GM12872 (cell line): ENCODE measurements at regions not wholly inside any gene's neighbourhood (a gene's known extent, or its start where the extent isn't known, plus 50 kb on each side); places are given as distances from the start of the nearest gene placed in this dataset.

Experiments
- TF ChIP-seq, protein P1 (sequence below): IDR thresholded peaks from 3 replicates; pipeline ENCODE4 v1.5.1; 2011; ENCODE audit warnings: low read depth, mild to moderate bottlenecking, low read length, moderate library complexity; ENCODE audit not compliant: insufficient read depth

- TF ChIP-seq, protein P1, sequence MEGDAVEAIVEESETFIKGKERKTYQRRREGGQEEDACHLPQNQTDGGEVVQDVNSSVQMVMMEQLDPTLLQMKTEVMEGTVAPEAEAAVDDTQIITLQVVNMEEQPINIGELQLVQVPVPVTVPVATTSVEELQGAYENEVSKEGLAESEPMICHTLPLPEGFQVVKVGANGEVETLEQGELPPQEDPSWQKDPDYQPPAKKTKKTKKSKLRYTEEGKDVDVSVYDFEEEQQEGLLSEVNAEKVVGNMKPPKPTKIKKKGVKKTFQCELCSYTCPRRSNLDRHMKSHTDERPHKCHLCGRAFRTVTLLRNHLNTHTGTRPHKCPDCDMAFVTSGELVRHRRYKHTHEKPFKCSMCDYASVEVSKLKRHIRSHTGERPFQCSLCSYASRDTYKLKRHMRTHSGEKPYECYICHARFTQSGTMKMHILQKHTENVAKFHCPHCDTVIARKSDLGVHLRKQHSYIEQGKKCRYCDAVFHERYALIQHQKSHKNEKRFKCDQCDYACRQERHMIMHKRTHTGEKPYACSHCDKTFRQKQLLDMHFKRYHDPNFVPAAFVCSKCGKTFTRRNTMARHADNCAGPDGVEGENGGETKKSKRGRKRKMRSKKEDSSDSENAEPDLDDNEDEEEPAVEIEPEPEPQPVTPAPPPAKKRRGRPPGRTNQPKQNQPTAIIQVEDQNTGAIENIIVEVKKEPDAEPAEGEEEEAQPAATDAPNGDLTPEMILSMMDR: no peak
Measured at GRCh38 chr5:117686926-117687325, 1112.3 kb upstream of the SEMA6A start.

DNA sequence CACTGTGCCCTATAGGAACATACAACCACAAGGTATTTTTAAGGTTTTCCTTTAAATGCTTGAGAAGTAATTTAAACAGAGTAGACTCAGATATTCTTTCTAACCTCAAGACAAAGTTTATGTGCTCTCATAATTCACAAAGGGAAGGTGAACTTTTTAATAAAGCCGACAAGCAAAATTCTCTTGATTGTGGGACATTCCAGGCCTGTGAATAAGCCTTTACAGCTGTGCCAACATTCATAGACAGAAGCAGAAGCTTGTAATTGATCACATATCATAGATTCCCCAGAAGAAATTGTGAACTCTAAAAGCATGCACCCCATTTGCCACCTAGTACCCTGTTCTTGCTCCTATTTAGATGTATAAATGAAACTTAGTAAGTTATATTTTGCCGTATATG, 1107.8 kb upstream of the SEMA6A start:
- TF ChIP-seq, protein P1: no peak

DNA sequence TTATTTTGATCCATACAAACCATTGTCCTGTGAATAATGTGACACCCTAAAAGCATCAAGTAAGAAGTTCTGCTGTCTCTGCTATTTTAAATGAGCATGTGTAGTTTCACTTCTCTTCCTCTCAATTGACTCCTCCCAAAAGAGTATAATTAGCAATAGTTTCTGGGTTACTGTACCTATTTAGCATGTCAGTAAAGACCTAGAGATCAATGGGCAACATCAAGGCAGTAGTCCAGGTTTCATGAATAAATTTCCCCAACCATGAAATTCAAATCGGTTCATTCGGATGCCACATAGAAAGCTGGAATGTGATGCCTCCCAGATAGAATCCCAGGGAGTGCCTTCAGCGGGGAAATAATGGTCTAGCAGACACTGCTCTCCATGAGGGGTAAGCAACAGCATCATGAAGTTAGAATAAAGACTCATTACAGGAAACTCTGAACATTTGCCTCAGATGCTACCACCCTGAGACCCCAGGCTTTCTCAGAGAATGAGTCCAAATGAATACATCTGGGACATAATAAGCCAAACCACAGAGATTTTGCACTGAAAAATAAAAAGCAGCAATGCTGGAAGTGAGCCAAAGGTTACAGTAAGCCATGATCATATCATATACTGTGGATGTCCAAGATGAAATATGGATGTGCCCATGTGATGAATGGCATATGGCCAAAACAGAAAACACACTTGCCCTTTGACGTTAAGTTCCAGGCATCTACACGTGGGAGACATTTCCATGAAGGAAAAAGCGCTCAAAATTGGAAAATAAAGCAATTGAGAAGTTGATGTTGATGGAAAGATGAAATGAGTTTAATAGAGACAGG, 1107.0 kb upstream of the SEMA6A start:
- TF ChIP-seq, protein P1: no peak

GRCh38 chr5:117680426-117680825, 1105.8 kb upstream of the SEMA6A start:
- TF ChIP-seq, protein P1: no peak

GRCh38 chr5:117679046-117679445, 1104.4 kb upstream of the SEMA6A start:
- TF ChIP-seq, protein P1: no peak

- TF ChIP-seq, protein P1: no peak
Measured at GRCh38 chr5:117675646-117676045, 1101.0 kb upstream of the SEMA6A start.

DNA sequence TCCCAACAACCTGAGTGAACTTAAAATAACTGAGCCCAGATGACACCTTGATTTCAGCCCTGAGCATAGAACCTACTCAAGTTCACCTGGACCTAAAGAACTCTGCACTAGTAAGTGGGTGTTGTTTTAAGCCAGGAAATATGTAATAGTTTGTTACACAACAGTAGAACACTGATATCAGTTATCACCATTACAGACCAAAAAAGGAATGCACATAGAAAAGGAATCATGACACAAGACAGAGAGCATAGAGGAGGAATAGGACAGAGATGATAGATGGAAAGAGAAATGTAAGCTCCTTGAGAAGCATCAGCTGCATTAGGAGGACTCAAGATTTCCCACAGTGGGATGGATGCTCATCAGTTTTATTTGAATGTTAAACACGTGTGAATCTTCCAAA, 1096.9 kb upstream of the SEMA6A start:
- TF ChIP-seq, protein P1: no peak
